HG03095 (cell line): ENCODE measurements at regions not wholly inside any gene's neighbourhood (a gene's known extent, or its start where the extent isn't known, plus 50 kb on each side); places are given as distances from the start of the nearest gene placed in this dataset.

ENCODE experiments used
- ATAC-seq: cut with Tn5 transposase; IDR thresholded peaks from one replicate; pipeline ENCODE4 v1.9.1; 2021; ENCODE audit warnings: moderate library complexity; ENCODE audit not compliant: unreplicated experiment

GRCh38 chrY:15397556-15398280, 873.4 kb downstream of the NLGN4Y start:
- ATAC-seq: no peak

- ATAC-seq: no peak
These were observed 878.1 kb downstream of the NLGN4Y start for GRCh38 chrY:15402451-15402850.

- no peak for ATAC-seq
These were observed 880.2 kb downstream of the NLGN4Y start for GRCh38 chrY:15404551-15404950.

GRCh38 chrY:15415165-15415564, 890.8 kb downstream of the NLGN4Y start:
- no peak for ATAC-seq

- ATAC-seq: no peak
These were observed 894.3 kb downstream of the NLGN4Y start for GRCh38 chrY:15418613-15419012.

GRCh38 chrY:15424665-15425132, 900.4 kb downstream of the NLGN4Y start:
- no peak for ATAC-seq

- ATAC-seq: no peak
These were observed 915.8 kb downstream of the NLGN4Y start for GRCh38 chrY:15440021-15440695.

GRCh38 chrY:15440696-15441408, 916.5 kb downstream of the NLGN4Y start:
- ATAC-seq: no peak

GRCh38 chrY:15441878-15442277, 917.5 kb downstream of the NLGN4Y start:
- no peak for ATAC-seq

DNA sequence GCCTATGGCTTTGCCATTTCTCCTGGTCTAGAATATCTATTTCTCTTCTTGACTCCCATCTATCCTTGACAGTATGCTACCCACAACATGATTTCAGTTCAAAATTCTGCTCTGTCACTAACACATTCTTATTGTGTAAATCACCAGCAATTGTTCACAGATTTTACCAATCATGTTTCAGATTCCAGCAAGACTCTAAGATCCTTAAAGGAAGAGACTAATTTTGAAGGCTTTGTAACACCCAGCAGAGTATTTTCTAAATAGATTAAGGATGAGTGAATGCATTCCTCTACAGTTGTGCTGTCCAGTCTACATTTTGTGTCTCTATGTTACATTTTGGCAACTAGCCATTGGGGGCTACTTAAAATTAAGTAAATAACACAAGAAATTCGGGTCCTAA, 921.5 kb downstream of the NLGN4Y start:
- ATAC-seq: no peak

- no peak for ATAC-seq
These were observed 922.5 kb downstream of the NLGN4Y start for GRCh38 chrY:15446861-15447260.

GRCh38 chrY:15447959-15448358, 923.6 kb downstream of the NLGN4Y start:
- no peak for ATAC-seq

DNA sequence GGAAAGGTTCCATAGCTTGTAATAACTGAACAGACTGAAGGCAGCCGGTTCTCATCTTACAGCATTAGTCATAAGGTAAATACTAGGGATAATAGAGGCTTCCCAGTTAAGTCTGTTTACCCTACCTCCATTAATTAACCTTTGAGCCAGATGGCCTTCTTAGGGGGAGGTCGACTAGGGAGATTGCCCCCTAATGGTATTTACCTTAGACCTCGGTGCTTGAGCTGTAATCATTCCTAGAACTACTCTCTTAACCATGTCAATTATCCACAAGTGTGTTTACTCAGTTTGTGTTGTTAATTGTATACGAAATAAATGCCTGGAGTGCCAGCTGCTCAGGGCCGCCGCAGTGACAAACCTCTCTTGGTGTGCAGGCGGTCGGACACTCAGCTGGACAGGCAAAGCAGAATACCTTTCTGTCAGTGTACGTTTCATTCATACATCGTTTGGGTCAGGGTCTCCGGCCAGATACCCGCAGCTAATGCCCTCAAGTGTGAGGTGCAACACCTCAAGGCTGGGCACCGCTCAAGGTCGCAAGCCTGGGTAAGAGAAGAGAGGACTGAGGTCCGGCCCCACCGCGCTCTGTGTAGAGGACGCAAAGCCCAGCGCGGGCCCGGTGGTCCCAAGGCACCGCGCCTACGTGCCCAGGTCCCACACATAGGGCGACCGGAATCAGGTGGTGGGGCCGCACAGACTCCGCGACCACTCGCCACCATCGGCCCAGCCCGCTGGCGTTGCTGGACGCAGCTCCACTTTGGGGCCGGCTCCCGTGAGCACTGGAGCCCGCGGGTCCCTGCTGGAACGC, 931.0 kb downstream of the NLGN4Y start:
- no peak for ATAC-seq

GRCh38 chrY:15455980-15456469, 931.7 kb downstream of the NLGN4Y start:
- no peak for ATAC-seq

- ATAC-seq: no peak
These were observed 932.2 kb downstream of the NLGN4Y start for GRCh38 chrY:15456491-15456890.

GRCh38 chrY:15457682-15458081, 933.4 kb downstream of the NLGN4Y start:
- ATAC-seq: no peak

DNA sequence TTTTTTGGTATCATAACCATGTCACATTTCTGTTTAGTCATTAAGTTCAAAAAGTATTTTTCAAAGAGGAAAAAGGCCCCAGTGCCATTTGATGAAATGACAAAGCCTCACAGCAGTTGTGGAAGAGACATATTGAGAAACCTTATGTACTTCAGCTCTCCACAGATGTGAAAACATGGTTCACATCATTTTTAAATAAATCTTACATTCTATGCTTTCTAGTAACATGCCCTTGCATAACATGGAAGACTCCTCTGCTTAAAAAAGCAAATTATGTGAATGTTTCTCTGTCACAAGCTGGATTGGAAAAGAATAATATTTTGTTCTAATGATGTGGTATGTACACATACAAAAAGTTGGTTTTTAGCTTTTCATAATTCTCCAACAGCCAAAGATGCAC, 934.1 kb downstream of the NLGN4Y start:
- no peak for ATAC-seq

DNA sequence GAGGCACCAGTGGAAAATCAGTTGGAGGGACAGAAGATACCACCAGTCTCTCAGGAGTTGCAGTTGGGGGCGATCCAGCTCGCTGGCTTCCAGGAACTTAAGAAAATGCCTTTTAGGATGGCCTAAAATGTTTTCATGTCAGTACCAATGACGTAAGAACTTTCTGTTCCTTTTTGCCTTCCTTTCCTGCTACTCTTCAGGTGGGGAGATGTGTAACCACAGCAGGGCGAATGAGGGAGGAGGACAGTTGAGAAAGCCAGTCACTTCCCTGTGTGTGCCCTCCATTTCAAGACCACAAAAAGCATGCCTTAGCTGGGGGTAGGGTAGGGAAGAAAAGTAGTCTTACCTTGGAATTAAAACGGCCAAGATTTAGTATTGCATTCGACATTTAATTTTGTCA, 941.6 kb downstream of the NLGN4Y start:
- no peak for ATAC-seq

DNA sequence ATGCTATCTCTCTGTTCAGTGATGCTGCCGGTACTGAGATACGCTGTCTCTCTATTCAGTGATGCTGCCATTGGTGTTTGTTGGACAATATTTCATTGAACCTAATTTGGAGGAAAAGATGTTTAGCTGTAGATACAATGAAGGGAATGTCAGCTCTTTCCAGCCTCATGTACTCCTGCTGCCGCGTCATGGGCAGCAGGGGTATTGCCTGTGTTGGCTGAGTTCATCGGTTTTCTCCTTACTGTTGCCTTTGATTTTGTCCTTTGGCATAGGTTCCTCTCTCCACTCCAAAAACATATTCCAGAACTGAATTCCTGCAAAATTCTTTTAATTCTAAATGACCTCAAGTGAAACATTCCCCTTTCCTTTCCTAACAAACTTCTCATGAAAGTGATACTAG, 942.6 kb downstream of the NLGN4Y start:
- no peak for ATAC-seq

DNA sequence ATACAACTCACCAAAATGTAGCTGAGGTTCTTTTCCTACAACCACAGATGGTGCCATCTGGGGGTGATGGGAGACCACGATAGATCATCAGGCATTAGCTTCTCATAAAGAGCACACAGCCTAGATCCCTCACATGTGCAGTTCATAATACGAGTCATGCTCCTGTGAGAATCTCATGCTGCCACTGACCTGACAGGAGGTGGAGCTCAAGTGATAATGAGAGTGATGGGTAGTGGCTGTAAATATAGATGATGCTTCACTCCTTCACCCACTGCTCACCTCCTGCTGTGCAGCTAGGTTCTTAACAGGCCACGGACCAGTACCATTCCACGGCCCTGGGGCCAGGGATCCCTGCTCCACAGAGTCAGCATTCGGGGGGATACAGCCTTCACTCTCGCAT, 943.8 kb downstream of the NLGN4Y start:
- ATAC-seq: no peak

DNA sequence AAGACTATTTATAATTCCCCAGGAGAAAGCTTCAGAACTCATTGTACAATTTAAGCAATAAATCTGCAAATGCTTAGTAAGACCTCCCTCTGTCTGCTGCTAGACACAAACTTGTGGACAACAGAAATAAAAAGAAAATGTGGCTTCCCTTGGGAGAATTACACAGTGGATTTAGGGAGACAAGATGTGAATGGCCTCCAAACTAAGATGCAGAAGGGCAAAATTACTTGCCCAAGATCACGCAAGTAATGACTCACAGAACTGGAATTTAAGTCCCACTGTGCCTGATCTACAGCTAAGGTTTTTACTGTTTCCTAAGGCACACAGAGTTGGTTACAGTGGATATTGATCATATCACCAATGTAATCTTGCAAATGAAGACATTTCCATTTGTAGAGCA, 947.0 kb downstream of the NLGN4Y start:
- ATAC-seq: no peak
